Ishikawa (cell line): ENCODE measurements at regions not wholly inside any gene's neighbourhood (a gene's known extent, or its start where the extent isn't known, plus 50 kb on each side); places are given as distances from the start of the nearest gene placed in this dataset.

Source experiments
- CEBPB ChIP-seq: IDR thresholded peaks from 2 replicates; pipeline ENCODE4 v1.6.1; 2012
- EGR1 ChIP-seq: IDR thresholded peaks from 2 replicates; pipeline ENCODE4 v1.6.1; 2012
- EP300 ChIP-seq: IDR thresholded peaks from 2 replicates; pipeline ENCODE4 v1.6.1; 2012; ENCODE audit warnings: borderline replicate concordance
- FOXM1 ChIP-seq: IDR thresholded peaks from 2 replicates; pipeline ENCODE4 v1.6.1; 2012; ENCODE audit warnings: low read depth, borderline replicate concordance
- RAD21 ChIP-seq: IDR thresholded peaks from 2 replicates; pipeline ENCODE4 v1.6.1; 2012; ENCODE audit warnings: low read depth
- REST ChIP-seq: IDR thresholded peaks from 2 replicates; pipeline ENCODE4 v1.6.1; 2012; ENCODE audit warnings: low read depth, mild to moderate bottlenecking
- TEAD4 ChIP-seq: IDR thresholded peaks from 2 replicates; pipeline ENCODE4 v1.6.1; 2012

GRCh38 chr12:83473408-83474095, 786.8 kb downstream of the TMTC2 start:
- no peak for TF ChIP-seq RAD21
- no peak for TF ChIP-seq CEBPB
- no peak for TF ChIP-seq REST
- no peak for TF ChIP-seq EP300
- no peak for TF ChIP-seq EGR1
- TF ChIP-seq TEAD4 = no peak
- TF ChIP-seq FOXM1 = no peak
